ENCODE measurements at regions not wholly inside any gene's neighbourhood (a gene's known extent, or its start where the extent isn't known, plus 50 kb on each side); places are given as distances from the start of the nearest gene placed in this dataset.

- Histone ChIP-seq H3K27me3 (ENCODE audit: control insufficient read depth in 1 of 2, insufficient read depth in 2 of 2, low read length in 2 of 2) (no peaks in the 10 kb centered on the region), H3K9ac (ENCODE audit: low read length) (no peak overlapping the region)
Observed at GRCh38 chr3:25897019-25897418, 107.1 kb downstream of the OXSM start.

GRCh38 chr3:25899352-25900101, 109.6 kb downstream of the OXSM start:
- Histone ChIP-seq H3K9ac (ENCODE audit: low read length) (no peak overlapping the region), H3K27me3 (ENCODE audit: control insufficient read depth in 1 of 2, insufficient read depth in 2 of 2, low read length in 2 of 2) (no peaks in the 10 kb centered on the region)

More at GRCh38 chr3:25897019-25897418, 107.1 kb downstream of the OXSM start:
- no peaks in the 10 kb centered on the region for H3K36me3 ChIP-seq (ENCODE audit: insufficient read depth, low read length)
- H3K27ac ChIP-seq (ENCODE audit: low read depth, low read length): no peak overlapping the region
- H3K9me3 ChIP-seq (ENCODE audit: low read length): no peaks in the 10 kb centered on the region
- H3K4me1 ChIP-seq (ENCODE audit: insufficient read depth, low read length): no peaks in the 10 kb centered on the region
- no peak overlapping the region for H3K4me3 ChIP-seq (ENCODE audit: low read depth in 1 of 2, low read length in 2 of 2)

GRCh38 chr3:25900161-25900560, 110.3 kb downstream of the OXSM start:
- no peaks in the 10 kb centered on the region for H3K9me3 ChIP-seq (ENCODE audit: low read length)
- no peaks in the 10 kb centered on the region for H3K36me3 ChIP-seq (ENCODE audit: insufficient read depth, low read length)
- H3K4me3 ChIP-seq (ENCODE audit: low read depth in 1 of 2, low read length in 2 of 2): no peak overlapping the region
- H3K27me3 ChIP-seq (ENCODE audit: control insufficient read depth in 1 of 2, insufficient read depth in 2 of 2, low read length in 2 of 2): no peaks in the 10 kb centered on the region
- H3K27ac ChIP-seq (ENCODE audit: low read depth, low read length): no peak overlapping the region
- no peak overlapping the region for H3K9ac ChIP-seq (ENCODE audit: low read length)
- no peaks in the 10 kb centered on the region for H3K4me1 ChIP-seq (ENCODE audit: insufficient read depth, low read length)

More at GRCh38 chr3:25899352-25900101, 109.6 kb downstream of the OXSM start:
- no peaks in the 10 kb centered on the region for H3K36me3 ChIP-seq (ENCODE audit: insufficient read depth, low read length)
- no peaks in the 10 kb centered on the region for H3K4me1 ChIP-seq (ENCODE audit: insufficient read depth, low read length)
- H3K27ac ChIP-seq (ENCODE audit: low read depth, low read length): no peak overlapping the region
- no peak overlapping the region for H3K4me3 ChIP-seq (ENCODE audit: low read depth in 1 of 2, low read length in 2 of 2)
- no peaks in the 10 kb centered on the region for H3K9me3 ChIP-seq (ENCODE audit: low read length)

- Histone ChIP-seq H3K9me3 (ENCODE audit: low read length) (no peaks in the 10 kb centered on the region), H3K27ac (ENCODE audit: low read depth, low read length) (no peak overlapping the region), H3K4me1 (ENCODE audit: insufficient read depth, low read length) (no peaks in the 10 kb centered on the region), H3K27me3 (ENCODE audit: control insufficient read depth in 1 of 2, insufficient read depth in 2 of 2, low read length in 2 of 2) (no peaks in the 10 kb centered on the region), H3K9ac (ENCODE audit: low read length) (no peak overlapping the region), H3K4me3 (ENCODE audit: low read depth in 1 of 2, low read length in 2 of 2) (no peak overlapping the region), H3K36me3 (ENCODE audit: insufficient read depth, low read length) (no peaks in the 10 kb centered on the region)
Observed at GRCh38 chr3:25901796-25902195, 111.9 kb downstream of the OXSM start.

GRCh38 chr3:25902586-25902985, 112.7 kb downstream of the OXSM start:
- Histone ChIP-seq H3K4me3 (ENCODE audit: low read depth in 1 of 2, low read length in 2 of 2) (no peak overlapping the region), H3K27me3 (ENCODE audit: control insufficient read depth in 1 of 2, insufficient read depth in 2 of 2, low read length in 2 of 2) (no peaks in the 10 kb centered on the region), H3K4me1 (ENCODE audit: insufficient read depth, low read length) (no peaks in the 10 kb centered on the region), H3K9me3 (ENCODE audit: low read length) (no peaks in the 10 kb centered on the region), H3K36me3 (ENCODE audit: insufficient read depth, low read length) (no peaks in the 10 kb centered on the region), H3K27ac (ENCODE audit: low read depth, low read length) (no peak overlapping the region), H3K9ac (ENCODE audit: low read length) (no peak overlapping the region)

GRCh38 chr3:25903371-25904129, 113.7 kb downstream of the OXSM start:
- Histone ChIP-seq H3K27ac (ENCODE audit: low read depth, low read length) (no peak overlapping the region), H3K4me3 (ENCODE audit: low read depth in 1 of 2, low read length in 2 of 2) (no peak overlapping the region), H3K36me3 (ENCODE audit: insufficient read depth, low read length) (no peaks in the 10 kb centered on the region)

GRCh38 chr3:25904206-25904605, 114.3 kb downstream of the OXSM start:
- Histone ChIP-seq H3K9me3 (ENCODE audit: low read length) (no peaks in the 10 kb centered on the region), H3K27me3 (ENCODE audit: control insufficient read depth in 1 of 2, insufficient read depth in 2 of 2, low read length in 2 of 2) (no peaks in the 10 kb centered on the region), H3K4me3 (ENCODE audit: low read depth in 1 of 2, low read length in 2 of 2) (no peak overlapping the region), H3K9ac (ENCODE audit: low read length) (no peak overlapping the region), H3K4me1 (ENCODE audit: insufficient read depth, low read length) (no peaks in the 10 kb centered on the region), H3K27ac (ENCODE audit: low read depth, low read length) (no peak overlapping the region), H3K36me3 (ENCODE audit: insufficient read depth, low read length) (no peaks in the 10 kb centered on the region)

More at GRCh38 chr3:25903371-25904129, 113.7 kb downstream of the OXSM start:
- Histone ChIP-seq H3K4me1 (ENCODE audit: insufficient read depth, low read length) (no peaks in the 10 kb centered on the region), H3K9me3 (ENCODE audit: low read length) (no peaks in the 10 kb centered on the region), H3K9ac (ENCODE audit: low read length) (no peak overlapping the region), H3K27me3 (ENCODE audit: control insufficient read depth in 1 of 2, insufficient read depth in 2 of 2, low read length in 2 of 2) (no peaks in the 10 kb centered on the region)

GRCh38 chr3:25906132-25906906, 116.4 kb downstream of the OXSM start:
- H3K36me3 ChIP-seq (ENCODE audit: insufficient read depth, low read length): no peaks in the 10 kb centered on the region
- H3K9ac ChIP-seq (ENCODE audit: low read length): no peak overlapping the region
- H3K27me3 ChIP-seq (ENCODE audit: control insufficient read depth in 1 of 2, insufficient read depth in 2 of 2, low read length in 2 of 2): no peaks in the 10 kb centered on the region
- no peaks in the 10 kb centered on the region for H3K9me3 ChIP-seq (ENCODE audit: low read length)
- no peak overlapping the region for H3K4me3 ChIP-seq (ENCODE audit: low read depth in 1 of 2, low read length in 2 of 2)
- H3K27ac ChIP-seq (ENCODE audit: low read depth, low read length): no peak overlapping the region
- H3K4me1 ChIP-seq (ENCODE audit: insufficient read depth, low read length): no peaks in the 10 kb centered on the region

GRCh38 chr3:25907081-25907480, 117.2 kb downstream of the OXSM start:
- Histone ChIP-seq H3K27ac (ENCODE audit: low read depth, low read length) (no peak overlapping the region), H3K9me3 (ENCODE audit: low read length) (no peaks in the 10 kb centered on the region), H3K4me3 (ENCODE audit: low read depth in 1 of 2, low read length in 2 of 2) (no peak overlapping the region), H3K36me3 (ENCODE audit: insufficient read depth, low read length) (no peaks in the 10 kb centered on the region), H3K27me3 (ENCODE audit: control insufficient read depth in 1 of 2, insufficient read depth in 2 of 2, low read length in 2 of 2) (no peaks in the 10 kb centered on the region), H3K9ac (ENCODE audit: low read length) (no peak overlapping the region), H3K4me1 (ENCODE audit: insufficient read depth, low read length) (no peaks in the 10 kb centered on the region)

GRCh38 chr3:25910105-25910504, 120.2 kb downstream of the OXSM start:
- no peaks in the 10 kb centered on the region for H3K36me3 ChIP-seq (ENCODE audit: insufficient read depth, low read length)
- H3K4me1 ChIP-seq (ENCODE audit: insufficient read depth, low read length): no peaks in the 10 kb centered on the region
- no peak overlapping the region for H3K27ac ChIP-seq (ENCODE audit: low read depth, low read length)
- no peak overlapping the region for H3K9ac ChIP-seq (ENCODE audit: low read length)
- H3K9me3 ChIP-seq (ENCODE audit: low read length): no peaks in the 10 kb centered on the region
- no peak overlapping the region for H3K4me3 ChIP-seq (ENCODE audit: low read depth in 1 of 2, low read length in 2 of 2)
- H3K27me3 ChIP-seq (ENCODE audit: control insufficient read depth in 1 of 2, insufficient read depth in 2 of 2, low read length in 2 of 2): no peaks in the 10 kb centered on the region

GRCh38 chr3:25910997-25911396, 121.1 kb downstream of the OXSM start:
- no peak overlapping the region for H3K27ac ChIP-seq (ENCODE audit: low read depth, low read length)

More at GRCh38 chr3:25910997-25911396, 121.1 kb downstream of the OXSM start:
- no peaks in the 10 kb centered on the region for H3K9me3 ChIP-seq (ENCODE audit: low read length)
- no peak overlapping the region for H3K9ac ChIP-seq (ENCODE audit: low read length)
- H3K4me3 ChIP-seq (ENCODE audit: low read depth in 1 of 2, low read length in 2 of 2): no peak overlapping the region
- no peaks in the 10 kb centered on the region for H3K36me3 ChIP-seq (ENCODE audit: insufficient read depth, low read length)
- no peaks in the 10 kb centered on the region for H3K27me3 ChIP-seq (ENCODE audit: control insufficient read depth in 1 of 2, insufficient read depth in 2 of 2, low read length in 2 of 2)
- H3K4me1 ChIP-seq (ENCODE audit: insufficient read depth, low read length): no peaks in the 10 kb centered on the region
